Keratinocyte (primary cell): ENCODE measurements at regions not wholly inside any gene's neighbourhood (a gene's known extent, or its start where the extent isn't known, plus 50 kb on each side); places are given as distances from the start of the nearest gene placed in this dataset.

Experiments
- DNase-seq: peaks from one replicate; pipeline ENCODE4 v3.0.0-alpha.2; 2011; ENCODE audit warnings: low read depth, missing footprints, low spot score
- FAIRE-seq: peaks from 2 replicates; lab custom pipeline; 2011; peaks lifted over from hg19 to GRCh38; lab: Jason Lieb, UNC
- H2AFZ ChIP-seq: 2 replicates; pipeline ENCODE4 v1.6.0; 2012; ENCODE audit warnings: low read length, control low read depth, inconsistent platforms; ENCODE audit not compliant: control insufficient read depth
- H3K27ac ChIP-seq: 2 replicates; pipeline ENCODE4 v1.5.1; 2011; ENCODE audit warnings: low read length; ENCODE audit not compliant: control insufficient read depth, insufficient read depth
- H3K27me3 ChIP-seq: 3 replicates; pipeline ENCODE4 v1.6.0; 2011; ENCODE audit warnings: low read length; ENCODE audit not compliant: control insufficient read depth, insufficient read depth; ENCODE audit errors: extremely low read depth
- H3K36me3 ChIP-seq, 2 experiments: 2 replicates in 1 of 2; 3 replicates in 1 of 2; pipeline ENCODE4 v1.5.1; 2011; ENCODE audit warnings: low read length in 2 of 2, mild to moderate bottlenecking in 1 of 2; ENCODE audit not compliant: control insufficient read depth in 2 of 2, insufficient read depth in 2 of 2; ENCODE audit errors: extremely low read depth in 1 of 2
- H3K4me1 ChIP-seq: 3 replicates; pipeline ENCODE4 v1.5.1; 2011; ENCODE audit warnings: low read length; ENCODE audit not compliant: control insufficient read depth, insufficient read depth; ENCODE audit errors: extremely low read depth
- H3K4me2 ChIP-seq: 3 replicates; pipeline ENCODE4 v1.6.0; 2011; ENCODE audit warnings: low read depth, low read length; ENCODE audit not compliant: control insufficient read depth, insufficient read depth; ENCODE audit errors: extremely low read depth
- H3K4me3 ChIP-seq, 3 experiments: fragments of 200-600 bp in 1 of 3; sonication (generic) in 1 of 3; 2 replicates in 2 of 3; 3 replicates in 1 of 3; pipeline ENCODE4 v1.5.1; 2011 to 2016; ENCODE audit warnings: low read length in 3 of 3, mild to moderate bottlenecking in 3 of 3, control low read depth in 2 of 3, inconsistent platforms in 1 of 3, low read depth in 1 of 3, mixed read lengths in 1 of 3, mixed run types in 1 of 3, moderate library complexity in 1 of 3; ENCODE audit not compliant: control insufficient read depth in 2 of 3, insufficient read depth in 2 of 3; ENCODE audit errors: extremely low read depth in 1 of 3
- H3K79me2 ChIP-seq: 2 replicates; pipeline ENCODE4 v1.6.0; 2012; ENCODE audit warnings: low read length; ENCODE audit not compliant: control insufficient read depth, insufficient read depth
- H3K9ac ChIP-seq: 3 replicates; pipeline ENCODE4 v1.6.0; 2011; ENCODE audit warnings: low read length; ENCODE audit not compliant: control insufficient read depth, insufficient read depth; ENCODE audit errors: extremely low read depth
- H3K9me1 ChIP-seq: 3 replicates; pipeline ENCODE4 v1.6.0; 2011; ENCODE audit warnings: low read length; ENCODE audit not compliant: control insufficient read depth, insufficient read depth; ENCODE audit errors: extremely low read depth
- H3K9me3 ChIP-seq: 2 replicates; pipeline ENCODE4 v1.5.1; 2012; ENCODE audit warnings: low read depth, low read length; ENCODE audit not compliant: control insufficient read depth
- H4K20me1 ChIP-seq: 3 replicates; pipeline ENCODE4 v1.6.0; 2011; ENCODE audit warnings: low read length; ENCODE audit not compliant: control insufficient read depth, insufficient read depth; ENCODE audit errors: extremely low read depth
- EZH2 ChIP-seq: IDR thresholded peaks from one replicate; pipeline ENCODE4 v1.6.1; 2012; ENCODE audit warnings: inconsistent platforms, mild to moderate bottlenecking, low read length, moderate library complexity
- dilution Hi-C: fragments of 300-500 bp; cut with MboI; formaldehyde crosslinking; loops from one replicate; pipeline ENCODE4 v1.7.0; 2020; ENCODE audit warnings: low sequenced_read_pairs; ENCODE audit not compliant: extremely low pct_ligation_motif_present
- TF ChIP-seq, protein P1 (sequence below), 3 experiments: IDR thresholded peaks in 1 of 3; conservative IDR thresholded peaks in 1 of 3; optimal IDR thresholded peaks in 1 of 3; 2 replicates in 2 of 3; 3 replicates in 1 of 3; pipeline versions ENCODE3 to v1.5.1; 2011; ENCODE audit warnings: low read length in 3 of 3, mild to moderate bottlenecking in 3 of 3, moderate library complexity in 2 of 3, control low read depth in 1 of 3, inconsistent platforms in 1 of 3; ENCODE audit not compliant: insufficient read depth in 2 of 3; ENCODE audit errors: extremely low read depth in 1 of 3

DNA sequence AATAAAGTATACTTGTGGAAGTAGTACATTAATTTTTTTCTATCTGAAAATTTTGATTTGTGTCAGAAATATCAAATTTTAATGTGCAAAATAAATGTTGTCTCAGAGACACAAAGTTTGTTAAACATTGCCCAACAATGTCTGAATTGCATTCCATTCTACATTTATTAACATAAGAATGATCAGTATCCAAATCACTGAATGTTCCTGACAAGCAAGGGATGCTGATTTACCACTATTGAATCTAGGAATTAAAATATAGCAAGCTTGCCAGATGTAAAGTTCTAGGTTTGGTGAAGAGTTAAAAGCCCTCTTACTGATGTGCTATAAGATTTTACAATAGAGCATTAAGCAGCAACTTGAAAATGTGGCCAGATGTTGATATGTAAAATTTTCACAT is 489.2 kb upstream of the CTSO start:
- dilution Hi-C loops = no loop called here
- no peak for DNase-seq
- Histone ChIP-seq H3K4me2 (no peak overlapping the region), H2AFZ (no peak overlapping the region), H3K9ac (no peak overlapping the region), H3K27me3 (no peaks in the 10 kb centered on the region), H3K79me2 (no peaks in the 10 kb centered on the region), H3K4me1 (no peaks in the 10 kb centered on the region), H4K20me1 (no peaks in the 10 kb centered on the region), H3K9me1 (no peaks in the 10 kb centered on the region), H3K36me3 (no peaks in the 10 kb centered on the region), H3K9me3 (no peaks in the 10 kb centered on the region), H3K4me3 (no peak overlapping the region), H3K27ac (no peak overlapping the region)
- no peak for TF ChIP-seq EZH2
- TF ChIP-seq, protein P1, sequence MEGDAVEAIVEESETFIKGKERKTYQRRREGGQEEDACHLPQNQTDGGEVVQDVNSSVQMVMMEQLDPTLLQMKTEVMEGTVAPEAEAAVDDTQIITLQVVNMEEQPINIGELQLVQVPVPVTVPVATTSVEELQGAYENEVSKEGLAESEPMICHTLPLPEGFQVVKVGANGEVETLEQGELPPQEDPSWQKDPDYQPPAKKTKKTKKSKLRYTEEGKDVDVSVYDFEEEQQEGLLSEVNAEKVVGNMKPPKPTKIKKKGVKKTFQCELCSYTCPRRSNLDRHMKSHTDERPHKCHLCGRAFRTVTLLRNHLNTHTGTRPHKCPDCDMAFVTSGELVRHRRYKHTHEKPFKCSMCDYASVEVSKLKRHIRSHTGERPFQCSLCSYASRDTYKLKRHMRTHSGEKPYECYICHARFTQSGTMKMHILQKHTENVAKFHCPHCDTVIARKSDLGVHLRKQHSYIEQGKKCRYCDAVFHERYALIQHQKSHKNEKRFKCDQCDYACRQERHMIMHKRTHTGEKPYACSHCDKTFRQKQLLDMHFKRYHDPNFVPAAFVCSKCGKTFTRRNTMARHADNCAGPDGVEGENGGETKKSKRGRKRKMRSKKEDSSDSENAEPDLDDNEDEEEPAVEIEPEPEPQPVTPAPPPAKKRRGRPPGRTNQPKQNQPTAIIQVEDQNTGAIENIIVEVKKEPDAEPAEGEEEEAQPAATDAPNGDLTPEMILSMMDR (optimal IDR thresholded peaks at IDR 0.05 in 1 of 3, IDR thresholded peaks at IDR 0.05 in 1 of 3, conservative IDR thresholded peaks at IDR 0.05 in 1 of 3; ENCODE audit: extremely low read depth in 1 of 3, insufficient read depth in 2 of 3, low read length in 3 of 3) = no peak
- FAIRE-seq = no peak

DNA sequence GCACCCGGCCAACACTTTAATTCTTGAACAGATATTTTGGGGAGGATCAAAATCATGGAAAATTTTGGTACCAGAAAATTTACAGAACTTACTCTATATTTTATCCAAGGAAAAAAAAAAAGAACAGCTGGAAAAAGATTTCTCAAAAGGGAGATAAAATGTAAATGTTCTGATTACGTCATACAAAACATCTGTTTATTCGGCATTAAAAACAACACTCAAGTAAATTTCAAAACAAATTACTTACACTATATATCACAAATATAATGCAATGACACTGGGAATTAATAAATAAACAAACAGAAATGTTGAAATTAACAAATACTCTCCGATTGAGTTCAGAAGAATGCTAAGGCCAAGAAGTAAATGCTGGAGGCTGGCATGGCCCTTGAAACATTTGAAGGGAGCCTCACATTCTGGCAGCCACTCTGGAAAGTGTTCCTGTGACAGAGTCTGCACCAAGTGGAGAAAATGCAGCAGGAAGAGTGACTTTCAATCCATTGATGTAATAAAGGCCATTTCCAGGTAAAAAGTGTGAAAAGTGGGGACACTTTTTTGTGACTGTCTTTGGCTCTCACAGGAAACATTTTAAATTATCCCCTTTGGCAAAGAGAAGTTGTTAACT is 486.0 kb upstream of the CTSO start:
- FAIRE-seq (no peak), DNase-seq (no peak)
- Histone ChIP-seq H3K9me3 (no peaks in the 10 kb centered on the region), H3K9me1 (no peaks in the 10 kb centered on the region), H3K27me3 (no peaks in the 10 kb centered on the region), H3K4me1 (no peaks in the 10 kb centered on the region), H3K9ac (no peak overlapping the region), H2AFZ (no peak overlapping the region), H4K20me1 (no peaks in the 10 kb centered on the region), H3K79me2 (no peaks in the 10 kb centered on the region), H3K27ac (no peak overlapping the region), H3K4me3 (no peak overlapping the region), H3K4me2 (no peak overlapping the region), H3K36me3 (no peaks in the 10 kb centered on the region)
- dilution Hi-C loops = no loop called here
- TF ChIP-seq, protein P1 (optimal IDR thresholded peaks at IDR 0.05 in 1 of 3, IDR thresholded peaks at IDR 0.05 in 1 of 3, conservative IDR thresholded peaks at IDR 0.05 in 1 of 3; ENCODE audit: extremely low read depth in 1 of 3, insufficient read depth in 2 of 3, low read length in 3 of 3) = no peak
- no peak for TF ChIP-seq EZH2
